ENCODE measurements at regions not wholly inside any gene's neighbourhood (a gene's known extent, or its start where the extent isn't known, plus 50 kb on each side); places are given as distances from the start of the nearest gene placed in this dataset.

DNA sequence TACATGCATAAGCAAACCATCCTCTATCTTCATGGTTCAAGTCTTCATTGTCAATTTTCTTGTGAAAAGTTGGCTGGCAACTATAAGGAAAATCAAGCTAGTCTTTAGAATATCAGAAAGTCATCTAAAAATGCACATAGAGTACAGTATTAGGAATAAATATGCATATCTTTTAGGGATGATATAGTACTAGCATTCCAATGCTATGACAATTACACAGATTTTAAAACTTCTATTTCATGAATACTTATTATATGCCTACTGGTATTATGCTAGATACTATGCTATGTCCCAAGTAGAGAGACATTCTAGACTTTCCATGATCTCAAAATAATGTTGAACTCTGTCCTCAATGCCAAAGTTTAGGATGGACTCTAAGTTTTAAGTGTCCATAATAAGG lies 81.3 kb upstream of the NAALADL2 start:
- no peaks in the 10 kb centered on the region for H3K79me2 ChIP-seq (ENCODE audit: insufficient read depth, low read length)
- H4K20me1 ChIP-seq (ENCODE audit: insufficient read depth, low read length), result no peaks in the 10 kb centered on the region
- no peaks in the 10 kb centered on the region for H3K9me3 ChIP-seq (ENCODE audit: low read depth, low read length)
- no peak overlapping the region for H3K27ac ChIP-seq (ENCODE audit: low read depth, low read length)
- DNase-seq (ENCODE audit: insufficient read length, low spot score, missing footprints), result no peak
- no peak overlapping the region for H2AFZ ChIP-seq (ENCODE audit: low read length)
- no peak overlapping the region for H3K4me2 ChIP-seq (ENCODE audit: insufficient read depth, low read length)
- TF ChIP-seq, protein P1, sequence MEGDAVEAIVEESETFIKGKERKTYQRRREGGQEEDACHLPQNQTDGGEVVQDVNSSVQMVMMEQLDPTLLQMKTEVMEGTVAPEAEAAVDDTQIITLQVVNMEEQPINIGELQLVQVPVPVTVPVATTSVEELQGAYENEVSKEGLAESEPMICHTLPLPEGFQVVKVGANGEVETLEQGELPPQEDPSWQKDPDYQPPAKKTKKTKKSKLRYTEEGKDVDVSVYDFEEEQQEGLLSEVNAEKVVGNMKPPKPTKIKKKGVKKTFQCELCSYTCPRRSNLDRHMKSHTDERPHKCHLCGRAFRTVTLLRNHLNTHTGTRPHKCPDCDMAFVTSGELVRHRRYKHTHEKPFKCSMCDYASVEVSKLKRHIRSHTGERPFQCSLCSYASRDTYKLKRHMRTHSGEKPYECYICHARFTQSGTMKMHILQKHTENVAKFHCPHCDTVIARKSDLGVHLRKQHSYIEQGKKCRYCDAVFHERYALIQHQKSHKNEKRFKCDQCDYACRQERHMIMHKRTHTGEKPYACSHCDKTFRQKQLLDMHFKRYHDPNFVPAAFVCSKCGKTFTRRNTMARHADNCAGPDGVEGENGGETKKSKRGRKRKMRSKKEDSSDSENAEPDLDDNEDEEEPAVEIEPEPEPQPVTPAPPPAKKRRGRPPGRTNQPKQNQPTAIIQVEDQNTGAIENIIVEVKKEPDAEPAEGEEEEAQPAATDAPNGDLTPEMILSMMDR (IDR thresholded peaks at IDR 0.05; ENCODE audit: extremely low read depth, low read depth, low read length), result no peak
- no peaks in the 10 kb centered on the region for H3K36me3 ChIP-seq (ENCODE audit: insufficient read depth, low read length)
- peaks cover 10% of the 10 kb centered on the region for H3K4me1 ChIP-seq (ENCODE audit: insufficient read depth, low read length)
- H3K4me3 ChIP-seq (ENCODE audit: insufficient read depth, low read length), result no peak overlapping the region
- no peaks in the 10 kb centered on the region for H3K27me3 ChIP-seq (ENCODE audit: insufficient read depth, low read length)

DNA sequence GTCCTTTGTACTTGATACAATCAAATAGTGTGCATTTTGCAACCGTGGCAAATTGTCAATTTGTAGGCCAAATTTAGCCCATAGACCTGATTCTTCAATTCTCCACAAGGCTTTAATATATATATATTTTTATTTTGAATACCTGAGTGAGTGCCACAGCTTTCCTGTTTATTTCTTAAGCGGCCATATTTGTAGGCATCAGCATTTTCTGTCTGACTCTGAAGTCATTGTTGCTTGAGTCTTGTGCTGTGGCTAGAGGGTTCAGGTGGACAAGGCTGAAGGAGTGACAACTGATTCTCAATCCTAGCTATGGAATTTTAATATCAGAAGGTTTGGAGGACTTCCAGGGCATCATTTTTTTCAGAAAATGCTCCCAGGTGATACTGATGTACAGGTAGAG lies 75.6 kb upstream of the NAALADL2 start:
- H2AFZ ChIP-seq (ENCODE audit: low read length), result no peak overlapping the region
- no peaks in the 10 kb centered on the region for H3K27me3 ChIP-seq (ENCODE audit: insufficient read depth, low read length)
- H3K4me2 ChIP-seq (ENCODE audit: insufficient read depth, low read length), result no peak overlapping the region
- no peaks in the 10 kb centered on the region for H3K79me2 ChIP-seq (ENCODE audit: insufficient read depth, low read length)
- DNase-seq (ENCODE audit: insufficient read length, low spot score, missing footprints), result no peak
- no peaks in the 10 kb centered on the region for H3K4me1 ChIP-seq (ENCODE audit: insufficient read depth, low read length)
- H3K4me3 ChIP-seq (ENCODE audit: insufficient read depth, low read length), result no peak overlapping the region
- no peaks in the 10 kb centered on the region for H4K20me1 ChIP-seq (ENCODE audit: insufficient read depth, low read length)
- no peaks in the 10 kb centered on the region for H3K9me3 ChIP-seq (ENCODE audit: low read depth, low read length)
- H3K27ac ChIP-seq (ENCODE audit: low read depth, low read length), result no peak overlapping the region
- H3K36me3 ChIP-seq (ENCODE audit: insufficient read depth, low read length), result no peaks in the 10 kb centered on the region
- TF ChIP-seq, protein P1 (IDR thresholded peaks at IDR 0.05; ENCODE audit: extremely low read depth, low read depth, low read length), result no peak

DNA sequence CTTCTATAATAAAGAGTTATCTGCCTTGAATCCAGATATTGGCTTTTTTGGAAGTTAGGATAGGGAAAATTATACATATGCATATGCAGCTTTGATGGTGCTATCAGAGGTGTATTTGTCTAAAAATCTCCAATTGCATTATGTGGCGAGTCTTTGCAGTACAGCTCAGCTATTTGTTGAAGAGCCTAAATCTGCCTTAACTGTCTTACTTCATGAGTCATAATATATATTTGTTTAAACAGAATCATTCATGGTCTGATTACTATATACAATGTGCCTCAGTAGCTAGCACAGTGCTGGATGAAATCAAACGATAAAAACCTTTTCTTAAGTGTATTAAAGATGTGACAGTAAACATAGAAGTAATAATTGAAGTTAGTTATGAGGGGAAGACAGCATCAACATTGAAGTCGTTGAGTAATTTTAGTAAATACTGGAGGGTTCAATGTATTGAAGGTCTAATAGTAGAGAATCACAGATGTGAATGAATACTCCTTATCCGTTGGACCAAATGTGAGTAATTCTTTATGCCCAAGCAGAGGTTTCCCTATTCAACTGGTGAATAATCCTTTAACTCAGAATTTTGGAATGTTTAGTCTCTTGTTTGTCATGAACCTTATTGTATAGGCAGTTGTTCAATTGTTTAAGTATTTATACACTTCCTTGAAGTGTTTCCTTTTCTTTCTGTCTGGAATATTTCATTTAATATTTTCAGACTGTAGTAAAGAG lies 74.8 kb upstream of the NAALADL2 start:
- no peak overlapping the region for H3K4me3 ChIP-seq (ENCODE audit: insufficient read depth, low read length)
- H3K9me3 ChIP-seq (ENCODE audit: low read depth, low read length), result no peaks in the 10 kb centered on the region
- no peaks in the 10 kb centered on the region for H3K36me3 ChIP-seq (ENCODE audit: insufficient read depth, low read length)
- TF ChIP-seq, protein P1 (IDR thresholded peaks at IDR 0.05; ENCODE audit: extremely low read depth, low read depth, low read length), result no peak
- no peak overlapping the region for H3K4me2 ChIP-seq (ENCODE audit: insufficient read depth, low read length)
- DNase-seq (ENCODE audit: insufficient read length, low spot score, missing footprints), result no peak
- H2AFZ ChIP-seq (ENCODE audit: low read length), result no peak overlapping the region
- H3K27ac ChIP-seq (ENCODE audit: low read depth, low read length), result no peak overlapping the region
- H3K79me2 ChIP-seq (ENCODE audit: insufficient read depth, low read length), result no peaks in the 10 kb centered on the region
- no peaks in the 10 kb centered on the region for H3K27me3 ChIP-seq (ENCODE audit: insufficient read depth, low read length)
- H3K4me1 ChIP-seq (ENCODE audit: insufficient read depth, low read length), result no peaks in the 10 kb centered on the region
- H4K20me1 ChIP-seq (ENCODE audit: insufficient read depth, low read length), result no peaks in the 10 kb centered on the region

DNA sequence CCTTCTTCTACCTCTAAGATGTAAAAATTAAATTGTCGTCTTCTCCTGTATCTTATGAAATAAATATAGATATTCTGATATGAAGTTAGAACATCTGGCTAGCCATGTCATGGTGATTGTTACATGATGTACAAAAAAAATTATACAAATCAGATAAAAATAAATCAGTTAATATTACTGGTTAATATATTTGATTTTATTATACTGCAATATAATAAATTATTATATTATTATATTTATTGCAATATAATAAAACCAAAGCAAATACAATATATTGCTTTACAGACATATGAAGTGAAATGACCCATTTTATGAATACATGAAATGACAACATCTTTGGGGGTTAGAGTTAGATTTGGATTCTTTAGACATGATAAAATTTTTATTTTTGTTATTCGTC lies 72.3 kb upstream of the NAALADL2 start:
- no peak overlapping the region for H3K4me2 ChIP-seq (ENCODE audit: insufficient read depth, low read length)
- no peaks in the 10 kb centered on the region for H3K4me1 ChIP-seq (ENCODE audit: insufficient read depth, low read length)
- no peaks in the 10 kb centered on the region for H3K79me2 ChIP-seq (ENCODE audit: insufficient read depth, low read length)
- TF ChIP-seq, protein P1 (IDR thresholded peaks at IDR 0.05; ENCODE audit: extremely low read depth, low read depth, low read length), result no peak
- H3K4me3 ChIP-seq (ENCODE audit: insufficient read depth, low read length), result no peak overlapping the region
- no peaks in the 10 kb centered on the region for H4K20me1 ChIP-seq (ENCODE audit: insufficient read depth, low read length)
- H2AFZ ChIP-seq (ENCODE audit: low read length), result no peak overlapping the region
- no peaks in the 10 kb centered on the region for H3K27me3 ChIP-seq (ENCODE audit: insufficient read depth, low read length)
- H3K9me3 ChIP-seq (ENCODE audit: low read depth, low read length), result no peaks in the 10 kb centered on the region
- no peak for DNase-seq (ENCODE audit: insufficient read length, low spot score, missing footprints)
- H3K36me3 ChIP-seq (ENCODE audit: insufficient read depth, low read length), result no peaks in the 10 kb centered on the region
- H3K27ac ChIP-seq (ENCODE audit: low read depth, low read length), result no peak overlapping the region
